BLaER1 treated with 17β-estradiol and CSF1 and Interleukin-3, amounts not matched to agents 10 nM and 100 nM (cell line): ENCODE measurements at regions not wholly inside any gene's neighbourhood (a gene's known extent, or its start where the extent isn't known, plus 50 kb on each side); places are given as distances from the start of the nearest gene placed in this dataset.

Experiments used
- H3K27ac ChIP-seq, 11 experiments: shearing (Covaris generic); formaldehyde crosslinking; 2 replicates each; pipeline ENCODE4 v1.8.1; 2022
- H3K27me3 ChIP-seq, 11 experiments: shearing (Covaris generic); formaldehyde crosslinking; 2 replicates each; pipeline ENCODE4 v1.8.1; 2022
- H3K36me3 ChIP-seq, 11 experiments: shearing (Covaris generic); formaldehyde crosslinking; 2 replicates each; pipeline ENCODE4 v1.8.1; 2022
- H3K4me1 ChIP-seq, 10 experiments: shearing (Covaris generic); formaldehyde crosslinking; 2 replicates each; pipeline ENCODE4 v1.8.1; 2022
- H3K4me2 ChIP-seq, 11 experiments: shearing (Covaris generic); formaldehyde crosslinking; 2 replicates each; pipeline ENCODE4 v1.8.1; 2022
- H3K4me3 ChIP-seq, 10 experiments: shearing (Covaris generic); formaldehyde crosslinking; 2 replicates each; pipeline ENCODE4 v1.8.1; 2022
- H3K9ac ChIP-seq, 11 experiments: shearing (Covaris generic); formaldehyde crosslinking; 2 replicates each; pipeline ENCODE4 v1.8.1; 2022
- H3K9me3 ChIP-seq, 11 experiments: shearing (Covaris generic); formaldehyde crosslinking; replicated peaks in 1 of 11; 2 replicates each; pipeline ENCODE4 v1.8.1; 2022
- H4K20me1 ChIP-seq, 11 experiments: shearing (Covaris generic); formaldehyde crosslinking; 2 replicates each; pipeline ENCODE4 v1.8.1; 2022
- Cebpa-rat ChIP-seq, 11 experiments: shearing (Covaris generic); IDR thresholded peaks; 2 replicates each; pipeline ENCODE4 v1.8.1; 2022

- TF ChIP-seq Cebpa-rat (IDR thresholded peaks at IDR 0.05) = no peak
- H3K9me3 ChIP-seq = peaks cover 7 to 20% (median 16%) of the 10 kb centered on the region in 11 experiments
- no peaks in the 10 kb centered on the region for H3K4me1 ChIP-seq
- H3K9ac ChIP-seq = no peak overlapping the region
- no peaks in the 10 kb centered on the region for H3K27me3 ChIP-seq
- no peaks in the 10 kb centered on the region for H3K36me3 ChIP-seq
- no peak overlapping the region for H3K27ac ChIP-seq
- H3K4me3 ChIP-seq = no peak overlapping the region
- H4K20me1 ChIP-seq = no peaks in the 10 kb centered on the region
- H3K4me2 ChIP-seq = no peak overlapping the region
Observed at GRCh38 chr15:95574053-95574452, 756.4 kb upstream of the NR2F2 start.

- Histone ChIP-seq H3K4me1 (no peaks in the 10 kb centered on the region), H3K27me3 (no peaks in the 10 kb centered on the region), H4K20me1 (no peaks in the 10 kb centered on the region), H3K9ac (no peak overlapping the region), H3K4me2 (no peak overlapping the region), H3K4me3 (no peak overlapping the region), H3K36me3 (no peaks in the 10 kb centered on the region), H3K27ac (no peak overlapping the region), H3K9me3 (0 out of 22 replicates have a peak, but pooled peaks cover 0 to under 1% (median 0%) of the 10 kb centered on the region in 11 experiments)
- no peak for TF ChIP-seq Cebpa-rat (IDR thresholded peaks at IDR 0.05)
Observed at GRCh38 chr15:95577927-95578326, 752.6 kb upstream of the NR2F2 start.

GRCh38 chr15:95580121-95580520 is 750.4 kb upstream of the NR2F2 start:
- no peaks in the 10 kb centered on the region for H4K20me1 ChIP-seq
- H3K9ac ChIP-seq = no peak overlapping the region
- H3K4me3 ChIP-seq = no peak overlapping the region
- H3K4me1 ChIP-seq = no peaks in the 10 kb centered on the region
- no peaks in the 10 kb centered on the region for H3K36me3 ChIP-seq
- H3K27ac ChIP-seq = no peak overlapping the region
- H3K4me2 ChIP-seq = no peak overlapping the region
- no peaks in the 10 kb centered on the region for H3K9me3 ChIP-seq
- no peaks in the 10 kb centered on the region for H3K27me3 ChIP-seq
- TF ChIP-seq Cebpa-rat (IDR thresholded peaks at IDR 0.05) = no peak

- Histone ChIP-seq H4K20me1 (no peaks in the 10 kb centered on the region), H3K27ac (no peak overlapping the region), H3K9ac (no peak overlapping the region), H3K4me3 (no peak overlapping the region), H3K9me3 (no peaks in the 10 kb centered on the region), H3K4me2 (no peak overlapping the region), H3K36me3 (no peaks in the 10 kb centered on the region), H3K4me1 (no peaks in the 10 kb centered on the region), H3K27me3 (no peaks in the 10 kb centered on the region)
- no peak for TF ChIP-seq Cebpa-rat (IDR thresholded peaks at IDR 0.05)
Observed at GRCh38 chr15:95581595-95581994, 748.9 kb upstream of the NR2F2 start.

GRCh38 chr15:95584088-95584487 is 746.4 kb upstream of the NR2F2 start:
- H3K27ac ChIP-seq = no peak overlapping the region
- TF ChIP-seq Cebpa-rat (IDR thresholded peaks at IDR 0.05) = no peak

GRCh38 chr15:95588056-95588455 is 742.4 kb upstream of the NR2F2 start:
- Histone ChIP-seq H3K9ac (no peak overlapping the region), H4K20me1 (no peaks in the 10 kb centered on the region), H3K9me3 (no peaks in the 10 kb centered on the region), H3K4me2 (no peak overlapping the region), H3K4me3 (no peak overlapping the region), H3K4me1 (no peaks in the 10 kb centered on the region), H3K36me3 (no peaks in the 10 kb centered on the region), H3K27ac (no peak overlapping the region), H3K27me3 (no peaks in the 10 kb centered on the region)
- no peak for TF ChIP-seq Cebpa-rat (IDR thresholded peaks at IDR 0.05)

More at GRCh38 chr15:95584088-95584487, 746.4 kb upstream of the NR2F2 start:
- Histone ChIP-seq H3K4me1 (no peaks in the 10 kb centered on the region), H3K4me2 (no peak overlapping the region), H3K36me3 (no peaks in the 10 kb centered on the region), H3K4me3 (no peak overlapping the region), H3K9ac (no peak overlapping the region), H4K20me1 (no peaks in the 10 kb centered on the region), H3K27me3 (no peaks in the 10 kb centered on the region), H3K9me3 (no peaks in the 10 kb centered on the region)

GRCh38 chr15:95590533-95591044 is 739.9 kb upstream of the NR2F2 start:
- Histone ChIP-seq H3K9me3 (no peaks in the 10 kb centered on the region), H3K4me2 (no peak overlapping the region), H4K20me1 (no peaks in the 10 kb centered on the region), H3K27me3 (no peaks in the 10 kb centered on the region), H3K4me3 (no peak overlapping the region), H3K36me3 (no peaks in the 10 kb centered on the region), H3K9ac (no peak overlapping the region), H3K4me1 (no peaks in the 10 kb centered on the region), H3K27ac (no peak overlapping the region)
- no peak for TF ChIP-seq Cebpa-rat (IDR thresholded peaks at IDR 0.05)

- Histone ChIP-seq H3K27ac (no peak overlapping the region), H3K4me3 (no peak overlapping the region), H3K36me3 (no peaks in the 10 kb centered on the region), H3K4me1 (no peaks in the 10 kb centered on the region), H3K9ac (no peak overlapping the region), H3K27me3 (no peaks in the 10 kb centered on the region), H3K4me2 (no peak overlapping the region), H4K20me1 (no peaks in the 10 kb centered on the region), H3K9me3 (no peaks in the 10 kb centered on the region)
- no peak for TF ChIP-seq Cebpa-rat (IDR thresholded peaks at IDR 0.05)
Observed at GRCh38 chr15:95591270-95591669, 739.2 kb upstream of the NR2F2 start.

- Histone ChIP-seq H3K4me2 (no peak overlapping the region), H3K36me3 (no peaks in the 10 kb centered on the region), H3K4me3 (no peak overlapping the region), H3K4me1 (no peaks in the 10 kb centered on the region), H3K9me3 (no peaks in the 10 kb centered on the region), H4K20me1 (no peaks in the 10 kb centered on the region), H3K9ac (no peak overlapping the region), H3K27me3 (no peaks in the 10 kb centered on the region), H3K27ac (no peak overlapping the region)
- TF ChIP-seq Cebpa-rat (IDR thresholded peaks at IDR 0.05) = no peak
Observed at GRCh38 chr15:95591886-95592285, 738.6 kb upstream of the NR2F2 start.

GRCh38 chr15:95594496-95594895 is 736.0 kb upstream of the NR2F2 start:
- H3K9me3 ChIP-seq = no peaks in the 10 kb centered on the region
- H4K20me1 ChIP-seq = no peaks in the 10 kb centered on the region
- no peaks in the 10 kb centered on the region for H3K27me3 ChIP-seq
- no peaks in the 10 kb centered on the region for H3K4me1 ChIP-seq
- no peak overlapping the region for H3K9ac ChIP-seq
- no peak for TF ChIP-seq Cebpa-rat (IDR thresholded peaks at IDR 0.05)
- no peak overlapping the region for H3K4me3 ChIP-seq
- H3K36me3 ChIP-seq = no peaks in the 10 kb centered on the region
- no peak overlapping the region for H3K4me2 ChIP-seq
- H3K27ac ChIP-seq = no peak overlapping the region
